ENCODE measurements at regions not wholly inside any gene's neighbourhood (a gene's known extent, or its start where the extent isn't known, plus 50 kb on each side); places are given as distances from the start of the nearest gene placed in this dataset.

DNA sequence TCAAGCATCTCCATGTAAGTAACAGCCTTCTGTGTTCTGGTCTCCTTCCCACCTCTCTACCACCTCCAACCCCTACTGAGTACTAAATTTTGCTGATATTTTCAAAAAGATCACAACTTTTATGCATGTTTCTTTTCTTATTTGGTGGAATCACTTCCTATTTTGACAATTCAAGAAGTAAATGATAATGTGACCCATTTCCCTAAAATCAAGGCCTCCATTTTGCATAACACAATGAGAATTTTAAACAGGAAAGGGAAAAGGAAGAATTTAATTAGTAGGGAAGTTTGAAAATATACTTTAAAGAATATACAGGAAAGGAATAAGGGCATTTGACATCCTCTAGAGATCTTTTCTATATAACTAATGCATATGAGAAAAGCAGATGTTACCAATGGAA lies 212.9 kb upstream of the RASA1 start:
- Histone ChIP-seq H3K27ac (no peak overlapping the region), H3K4me3 (no peak overlapping the region), H3K36me3 (no peaks in the 10 kb centered on the region), H3K9me3 (peaks cover 0 to 5% (median 0%) of the 10 kb centered on the region in 3 donors), H3K27me3 (no peaks in the 10 kb centered on the region), H3K4me1 (no peaks in the 10 kb centered on the region)
- no peak for ATAC-seq
- TF ChIP-seq EP300 (IDR thresholded peaks at IDR 0.05): no peak
- TF ChIP-seq, protein P1, sequence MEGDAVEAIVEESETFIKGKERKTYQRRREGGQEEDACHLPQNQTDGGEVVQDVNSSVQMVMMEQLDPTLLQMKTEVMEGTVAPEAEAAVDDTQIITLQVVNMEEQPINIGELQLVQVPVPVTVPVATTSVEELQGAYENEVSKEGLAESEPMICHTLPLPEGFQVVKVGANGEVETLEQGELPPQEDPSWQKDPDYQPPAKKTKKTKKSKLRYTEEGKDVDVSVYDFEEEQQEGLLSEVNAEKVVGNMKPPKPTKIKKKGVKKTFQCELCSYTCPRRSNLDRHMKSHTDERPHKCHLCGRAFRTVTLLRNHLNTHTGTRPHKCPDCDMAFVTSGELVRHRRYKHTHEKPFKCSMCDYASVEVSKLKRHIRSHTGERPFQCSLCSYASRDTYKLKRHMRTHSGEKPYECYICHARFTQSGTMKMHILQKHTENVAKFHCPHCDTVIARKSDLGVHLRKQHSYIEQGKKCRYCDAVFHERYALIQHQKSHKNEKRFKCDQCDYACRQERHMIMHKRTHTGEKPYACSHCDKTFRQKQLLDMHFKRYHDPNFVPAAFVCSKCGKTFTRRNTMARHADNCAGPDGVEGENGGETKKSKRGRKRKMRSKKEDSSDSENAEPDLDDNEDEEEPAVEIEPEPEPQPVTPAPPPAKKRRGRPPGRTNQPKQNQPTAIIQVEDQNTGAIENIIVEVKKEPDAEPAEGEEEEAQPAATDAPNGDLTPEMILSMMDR (IDR thresholded peaks at IDR 0.05): no peak
- TF ChIP-seq POLR2A (IDR thresholded peaks at IDR 0.05): no peak
- TF ChIP-seq POLR2AphosphoS5 (IDR thresholded peaks at IDR 0.05): no peak

DNA sequence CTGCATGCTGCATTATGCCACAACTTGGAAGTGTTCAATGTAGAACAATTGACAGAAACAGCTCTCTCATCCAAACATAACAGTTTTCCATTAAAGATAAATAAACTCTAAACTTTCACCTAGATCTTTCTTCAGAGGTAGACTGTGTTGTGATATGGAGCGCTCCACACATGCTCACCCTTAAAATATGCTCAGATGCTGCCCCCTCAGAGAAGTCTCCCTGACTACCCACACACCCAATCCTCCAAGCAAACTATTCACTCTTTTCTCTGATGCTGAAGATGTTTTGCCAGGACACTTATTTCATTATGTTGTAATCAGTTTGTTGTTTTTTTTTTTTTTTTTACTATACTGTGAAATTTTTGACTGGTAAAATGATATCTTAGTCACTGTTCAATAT lies 206.6 kb upstream of the RASA1 start:
- H3K27ac ChIP-seq: no peak overlapping the region
- TF ChIP-seq, protein P1 (IDR thresholded peaks at IDR 0.05): no peak
- TF ChIP-seq EP300 (IDR thresholded peaks at IDR 0.05): no peak
- TF ChIP-seq POLR2A (IDR thresholded peaks at IDR 0.05): no peak
- no peak for TF ChIP-seq POLR2AphosphoS5 (IDR thresholded peaks at IDR 0.05)
- H3K36me3 ChIP-seq: no peaks in the 10 kb centered on the region
- no peaks in the 10 kb centered on the region for H3K9me3 ChIP-seq
- no peaks in the 10 kb centered on the region for H3K27me3 ChIP-seq
- no peak for ATAC-seq
- H3K4me3 ChIP-seq: no peak overlapping the region
- 75 to 100% methylated on average over 1 of the region's 1 CpG for WGBS, 2 donors (ENCODE audit: low coverage in 1 of 2)
- no peaks in the 10 kb centered on the region for H3K4me1 ChIP-seq

DNA sequence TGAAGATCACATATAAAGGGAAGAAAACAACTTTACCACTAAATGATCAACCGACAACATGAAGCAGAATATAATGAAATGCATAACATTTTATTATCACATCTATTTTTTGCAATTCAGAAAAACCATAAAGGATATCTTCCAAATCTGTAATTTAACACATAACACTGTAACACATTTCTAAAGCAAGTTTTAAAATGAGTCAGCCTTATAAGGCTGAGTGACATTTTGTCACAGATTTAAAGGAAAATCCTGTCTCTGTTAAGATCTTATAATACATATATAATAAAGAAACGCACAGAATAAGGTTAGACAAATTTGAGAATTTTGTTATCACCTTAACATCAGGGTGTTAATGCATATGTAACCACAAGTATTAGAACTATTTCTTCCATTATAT lies 198.4 kb upstream of the RASA1 start:
- H3K4me3 ChIP-seq: no peak overlapping the region
- no peaks in the 10 kb centered on the region for H3K36me3 ChIP-seq
- no peaks in the 10 kb centered on the region for H3K9me3 ChIP-seq
- ATAC-seq: no peak
- 76 to 84% methylated on average over 2 of the region's 2 CpGs for WGBS, 2 donors (ENCODE audit: low coverage in 1 of 2)
- no peak overlapping the region for H3K27ac ChIP-seq
- no peaks in the 10 kb centered on the region for H3K27me3 ChIP-seq
- no peaks in the 10 kb centered on the region for H3K4me1 ChIP-seq
- TF ChIP-seq, protein P1 (IDR thresholded peaks at IDR 0.05): no peak
- TF ChIP-seq EP300 (IDR thresholded peaks at IDR 0.05): no peak
- no peak for TF ChIP-seq POLR2AphosphoS5 (IDR thresholded peaks at IDR 0.05)
- no peak for TF ChIP-seq POLR2A (IDR thresholded peaks at IDR 0.05)

DNA sequence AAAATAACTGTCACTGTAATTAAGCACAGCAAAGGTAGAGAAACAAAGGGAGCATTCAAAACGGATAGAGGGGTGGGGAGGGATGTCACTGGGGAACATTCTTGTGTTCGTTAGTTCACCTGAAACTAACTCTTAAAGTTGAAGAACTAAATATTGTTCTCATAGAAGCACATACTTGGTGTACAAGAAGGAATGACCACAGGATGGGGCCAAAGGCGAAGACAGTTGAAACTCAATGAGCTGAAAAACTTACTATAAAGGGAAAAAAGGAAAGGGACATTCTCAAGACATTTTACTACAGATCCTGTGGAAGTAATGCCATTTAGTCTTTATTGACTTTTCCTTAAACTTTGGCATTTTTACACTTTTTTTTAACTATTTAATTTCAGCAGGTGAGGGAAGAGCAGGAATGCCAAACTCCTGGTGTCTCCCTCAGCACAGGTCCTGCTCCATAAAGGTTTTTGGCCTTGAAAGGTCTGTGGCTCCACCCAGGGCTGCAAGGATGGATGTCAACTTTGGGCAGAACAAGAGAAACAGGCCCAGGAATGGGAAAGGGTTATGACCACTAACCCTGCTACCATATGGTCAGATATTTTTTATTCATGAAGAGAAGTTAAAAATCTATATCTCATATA lies 197.6 kb upstream of the RASA1 start:
- no peak for ATAC-seq
- H3K9me3 ChIP-seq: no peaks in the 10 kb centered on the region

DNA sequence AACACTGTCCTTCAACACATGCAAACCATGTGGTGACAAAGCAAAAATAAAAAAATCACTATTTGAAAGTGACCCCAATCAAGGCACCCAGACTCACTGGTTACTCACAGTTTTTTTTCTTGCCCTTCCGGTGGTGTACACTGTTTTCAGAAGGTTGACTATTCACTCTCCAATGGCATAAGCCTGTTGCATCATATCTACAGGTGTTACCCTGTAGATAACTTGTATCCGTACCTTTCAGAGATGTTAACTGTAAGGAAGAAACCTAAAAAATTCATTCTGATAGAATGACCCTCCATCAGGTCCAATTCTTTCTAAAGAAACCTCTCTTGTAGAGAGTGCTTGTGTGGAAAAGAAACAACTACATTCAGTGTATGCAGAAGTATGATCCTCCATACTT lies 193.6 kb upstream of the RASA1 start:
- 95 to 100% methylated on average over 2 of the region's 2 CpGs for WGBS, 2 donors (ENCODE audit: low coverage in 1 of 2)
- no peak for TF ChIP-seq POLR2A (IDR thresholded peaks at IDR 0.05)
- TF ChIP-seq, protein P1 (IDR thresholded peaks at IDR 0.05): no peak
- TF ChIP-seq EP300 (IDR thresholded peaks at IDR 0.05): no peak
- TF ChIP-seq POLR2AphosphoS5 (IDR thresholded peaks at IDR 0.05): no peak

More for the DNA sequence above, 197.6 kb upstream of the RASA1 start:
- TF ChIP-seq, protein P1 (IDR thresholded peaks at IDR 0.05): peak in 2 of 4 experiments; percentile 23 to 26
- no peak for TF ChIP-seq POLR2A (IDR thresholded peaks at IDR 0.05)
- Histone ChIP-seq H3K27me3 (no peaks in the 10 kb centered on the region), H3K36me3 (no peaks in the 10 kb centered on the region), H3K4me3 (no peak overlapping the region), H3K27ac (no peak overlapping the region), H3K4me1 (no peaks in the 10 kb centered on the region)
- 21 to 26% methylated on average over 3 of the region's 3 CpGs for WGBS, 2 donors (ENCODE audit: low coverage in 1 of 2)

More for the DNA sequence above, 193.6 kb upstream of the RASA1 start:
- Histone ChIP-seq H3K36me3 (no peaks in the 10 kb centered on the region), H3K4me3 (no peak overlapping the region), H3K27ac (no peak overlapping the region), H3K4me1 (no peaks in the 10 kb centered on the region), H3K9me3 (no peaks in the 10 kb centered on the region), H3K27me3 (no peaks in the 10 kb centered on the region)
- ATAC-seq: no peak
